Fibroblast of pulmonary artery (primary cell): ENCODE measurements at regions not wholly inside any gene's neighbourhood (a gene's known extent, or its start where the extent isn't known, plus 50 kb on each side); places are given as distances from the start of the nearest gene placed in this dataset.
A peak's percentile ranks its signal among the peaks of the same experiment; 100 is the strongest.

Experiments
- DNase-seq: peaks from one replicate; pipeline ENCODE4 v3.0.0-alpha.2; 2010; ENCODE audit warnings: low read depth
- H3K4me3 ChIP-seq: replicated peaks from 2 replicates; pipeline ENCODE4 v1.5.1; 2011; ENCODE audit warnings: low read depth, mild to moderate bottlenecking, control low read depth, low read length, moderate library complexity
- TF ChIP-seq, protein P1 (sequence below): IDR thresholded peaks from 2 replicates; pipeline ENCODE4 v1.5.1; 2011; ENCODE audit warnings: mild to moderate bottlenecking, control low read depth, low read length, inconsistent platforms; ENCODE audit errors: missing control alignments

DNA sequence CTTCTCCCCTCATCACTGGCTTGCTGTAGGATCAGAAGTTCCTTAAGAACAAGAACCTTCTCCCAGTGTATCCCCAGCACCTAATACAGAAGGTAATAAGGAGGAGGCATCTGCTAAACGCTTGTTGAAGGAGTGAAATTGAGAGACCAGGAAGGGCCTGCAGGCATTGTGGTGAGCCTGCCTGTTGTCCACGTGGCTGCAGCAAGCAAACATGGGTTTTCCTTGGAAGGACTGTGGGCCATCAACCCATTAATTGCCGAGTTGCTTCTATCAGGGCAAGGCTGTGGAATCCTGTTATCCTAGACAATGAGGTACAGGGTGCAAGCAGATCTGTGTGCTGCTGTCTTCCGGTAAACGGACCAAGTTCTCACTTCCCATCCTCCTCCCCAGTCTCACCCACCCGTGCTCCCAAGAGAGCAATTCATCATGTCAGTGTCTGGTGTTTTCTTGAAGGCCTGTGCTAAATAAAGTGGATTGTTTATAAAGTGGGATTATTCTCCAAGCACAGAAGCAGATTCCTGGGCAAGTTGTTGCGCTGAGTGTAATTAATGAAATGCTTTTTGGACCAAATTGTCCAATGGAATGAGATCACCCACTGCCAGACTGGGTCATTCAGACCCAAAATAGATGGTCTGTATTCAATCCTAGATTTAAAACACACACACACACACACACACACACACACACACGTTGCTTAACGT lies 164.6 kb upstream of the CDYL start:
- H3K4me3 ChIP-seq, result no peak overlapping the region
- no peak for DNase-seq
- TF ChIP-seq, protein P1, sequence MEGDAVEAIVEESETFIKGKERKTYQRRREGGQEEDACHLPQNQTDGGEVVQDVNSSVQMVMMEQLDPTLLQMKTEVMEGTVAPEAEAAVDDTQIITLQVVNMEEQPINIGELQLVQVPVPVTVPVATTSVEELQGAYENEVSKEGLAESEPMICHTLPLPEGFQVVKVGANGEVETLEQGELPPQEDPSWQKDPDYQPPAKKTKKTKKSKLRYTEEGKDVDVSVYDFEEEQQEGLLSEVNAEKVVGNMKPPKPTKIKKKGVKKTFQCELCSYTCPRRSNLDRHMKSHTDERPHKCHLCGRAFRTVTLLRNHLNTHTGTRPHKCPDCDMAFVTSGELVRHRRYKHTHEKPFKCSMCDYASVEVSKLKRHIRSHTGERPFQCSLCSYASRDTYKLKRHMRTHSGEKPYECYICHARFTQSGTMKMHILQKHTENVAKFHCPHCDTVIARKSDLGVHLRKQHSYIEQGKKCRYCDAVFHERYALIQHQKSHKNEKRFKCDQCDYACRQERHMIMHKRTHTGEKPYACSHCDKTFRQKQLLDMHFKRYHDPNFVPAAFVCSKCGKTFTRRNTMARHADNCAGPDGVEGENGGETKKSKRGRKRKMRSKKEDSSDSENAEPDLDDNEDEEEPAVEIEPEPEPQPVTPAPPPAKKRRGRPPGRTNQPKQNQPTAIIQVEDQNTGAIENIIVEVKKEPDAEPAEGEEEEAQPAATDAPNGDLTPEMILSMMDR, result no peak

DNA sequence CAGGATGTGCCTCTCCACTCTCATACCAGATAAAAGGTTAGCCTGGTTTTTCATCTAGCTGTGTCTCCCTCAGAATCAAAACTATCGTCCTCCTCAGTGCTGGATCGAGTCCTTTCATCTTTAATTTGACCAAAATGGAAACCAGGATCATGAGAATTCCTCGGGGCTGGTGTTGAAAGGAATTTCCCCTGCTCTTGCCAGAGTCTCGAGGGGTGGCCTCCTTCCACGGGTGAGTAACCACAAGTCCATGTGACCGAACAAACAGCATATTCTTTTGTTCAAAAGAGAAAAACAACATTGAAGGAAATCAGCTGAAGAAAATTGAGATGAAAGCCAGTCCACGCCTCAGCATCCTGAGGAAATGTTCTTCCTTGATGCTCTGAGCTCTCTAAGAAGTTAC lies 165.9 kb upstream of the CDYL start:
- H3K4me3 ChIP-seq, result no peak overlapping the region
- DNase-seq, result peak; percentile 97
- TF ChIP-seq, protein P1, result no peak

DNA sequence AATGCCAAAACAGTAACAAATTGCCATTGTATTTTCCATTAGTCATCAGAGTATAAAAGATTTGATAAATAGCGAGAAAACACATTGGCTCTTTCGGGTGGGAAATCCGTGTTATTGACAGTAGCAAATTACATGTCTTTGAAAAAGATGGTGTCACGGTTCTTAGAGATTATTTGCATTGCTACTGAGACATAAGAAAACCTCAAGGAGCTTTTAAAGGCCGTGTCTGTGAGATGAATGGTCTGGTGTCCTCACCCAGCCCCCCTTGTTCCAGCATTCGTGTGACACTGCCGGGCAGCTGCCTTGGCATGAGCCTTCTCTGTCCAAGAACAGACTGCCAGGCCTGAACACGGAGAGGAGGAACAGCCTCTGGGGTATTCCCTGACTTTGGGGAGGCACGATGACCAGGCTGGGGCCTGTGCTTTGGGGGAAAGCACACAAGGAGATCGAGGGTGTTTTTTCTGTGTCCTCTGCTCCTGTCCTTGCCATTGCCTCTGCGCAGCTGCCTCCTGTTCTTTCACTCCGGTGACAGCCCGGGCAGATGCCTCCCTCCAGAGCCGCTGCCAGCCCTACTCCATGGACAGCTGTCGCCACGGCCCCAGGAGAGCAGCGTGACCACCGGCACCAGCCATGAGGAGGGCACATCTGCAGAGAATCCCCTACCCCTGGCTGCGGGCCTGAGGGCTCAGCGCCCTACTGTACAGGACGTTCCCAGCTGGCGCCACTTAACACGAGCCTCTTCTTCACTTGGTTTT lies 167.7 kb upstream of the CDYL start:
- no peak for DNase-seq
- TF ChIP-seq, protein P1, result no peak
- no peak overlapping the region for H3K4me3 ChIP-seq

DNA sequence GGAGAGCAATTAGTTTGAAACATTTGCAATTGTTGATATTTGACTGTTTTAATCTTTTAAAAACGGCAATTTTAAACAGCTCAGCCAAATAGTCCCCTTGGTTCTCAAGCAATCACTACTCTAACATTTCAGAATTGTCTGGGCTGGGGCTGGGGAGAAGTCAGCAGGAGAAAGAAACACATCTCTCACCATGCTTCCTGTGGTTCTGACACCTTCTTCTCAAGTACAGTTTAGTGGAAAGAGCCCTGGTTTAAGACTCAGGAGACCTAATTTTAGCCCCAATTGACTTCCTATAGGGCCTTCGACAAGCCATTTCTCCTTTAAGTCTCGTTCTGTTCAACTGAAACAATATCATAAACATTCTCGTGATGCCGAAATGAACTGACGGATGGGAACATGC lies 168.4 kb upstream of the CDYL start:
- TF ChIP-seq, protein P1, result no peak
- DNase-seq, result no peak
- H3K4me3 ChIP-seq, result no peak overlapping the region

DNA sequence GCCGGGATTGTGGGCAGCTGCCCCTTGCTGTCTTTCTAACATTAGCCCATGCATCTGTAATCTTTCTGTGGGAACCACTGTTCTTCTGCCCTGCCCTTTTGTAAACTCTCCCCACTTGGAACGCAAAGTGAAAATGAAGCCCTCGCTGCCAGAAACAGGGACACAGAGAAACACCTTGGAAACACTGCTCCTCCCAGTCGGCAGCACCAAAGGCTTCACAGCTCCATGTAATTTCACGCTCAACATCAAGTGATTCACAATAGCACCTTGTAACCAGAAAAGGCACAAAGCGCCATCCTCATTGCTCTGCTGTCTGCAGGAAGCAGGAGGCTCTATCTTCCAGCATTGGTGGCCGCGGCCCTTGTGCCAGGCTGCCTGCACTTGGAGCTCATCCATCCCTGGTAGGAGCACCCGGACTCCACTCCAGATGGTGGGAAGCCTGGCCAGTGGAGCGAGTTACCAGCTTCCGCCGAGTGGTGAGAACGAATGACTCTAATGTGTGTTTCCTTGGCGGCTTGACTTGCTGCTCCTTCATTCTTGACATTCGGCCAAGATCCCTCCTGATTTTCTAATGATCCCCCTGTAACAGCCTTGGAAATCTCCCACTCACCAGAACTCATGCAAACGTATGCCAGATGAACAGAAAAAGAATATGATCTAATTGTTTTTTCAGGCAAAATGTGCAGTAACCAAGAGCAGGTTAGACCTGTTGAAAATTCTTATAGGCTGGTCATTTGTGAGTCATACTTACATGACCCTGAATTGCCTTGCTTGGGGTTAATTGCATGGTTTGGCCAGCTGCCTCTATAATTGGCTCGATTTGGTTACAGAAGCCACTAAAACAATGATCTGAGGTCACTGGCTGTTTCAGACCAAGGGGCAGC lies 169.1 kb upstream of the CDYL start:
- H3K4me3 ChIP-seq, result no peak overlapping the region
- TF ChIP-seq, protein P1, result no peak
- DNase-seq, result peak; percentile 69

DNA sequence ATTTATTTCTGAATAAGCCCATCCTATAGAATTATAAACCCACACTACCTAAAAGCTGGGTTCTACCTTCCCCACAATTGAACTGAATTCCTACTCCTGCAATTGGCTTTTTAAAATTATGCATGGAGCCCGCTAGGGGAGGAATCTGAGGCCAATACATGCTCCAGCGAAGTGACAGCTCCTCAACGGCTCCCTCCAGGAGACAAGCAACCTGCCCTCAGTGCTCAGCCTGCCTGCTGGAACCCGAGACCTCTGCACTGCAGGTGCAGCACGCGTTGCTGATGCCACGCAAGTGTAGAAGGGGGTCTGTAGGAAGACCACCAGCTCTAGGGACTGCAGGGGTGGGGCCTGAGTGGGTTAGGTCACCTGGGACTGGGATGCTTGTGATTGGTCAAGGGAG lies 170.2 kb upstream of the CDYL start:
- H3K4me3 ChIP-seq, result no peak overlapping the region
- TF ChIP-seq, protein P1, result no peak
- DNase-seq, result no peak
